Fibroblast of the conjunctiva (primary cell): ENCODE measurements at regions not wholly inside any gene's neighbourhood (a gene's known extent, or its start where the extent isn't known, plus 50 kb on each side); places are given as distances from the start of the nearest gene placed in this dataset.
A peak's percentile ranks its signal among the peaks of the same experiment; 100 is the strongest.

ENCODE experiments used
- DNase-seq: peaks from one replicate; pipeline ENCODE4 v3.0.0-alpha.2; 2010; ENCODE audit warnings: low read depth

DNA sequence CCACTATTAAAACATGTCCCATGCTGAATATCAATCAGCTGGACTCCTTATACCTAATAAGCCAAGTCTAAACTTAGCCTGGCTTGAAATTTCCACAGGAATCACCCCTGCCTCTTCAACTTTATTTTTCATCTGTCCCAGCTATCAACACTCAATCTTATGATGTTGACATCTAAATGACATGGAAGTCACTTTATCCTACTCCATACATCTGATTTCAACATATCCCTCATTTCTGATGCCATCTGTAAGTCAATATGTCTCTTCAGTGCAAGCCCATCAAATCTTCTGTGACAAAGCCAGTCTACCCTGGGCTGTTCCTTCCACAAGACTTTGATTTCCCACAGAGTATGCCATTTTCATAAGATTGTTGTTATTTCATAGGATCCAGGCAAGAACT is 143.6 kb upstream of the SEMA6D start:
- DNase-seq: no peak

DNA sequence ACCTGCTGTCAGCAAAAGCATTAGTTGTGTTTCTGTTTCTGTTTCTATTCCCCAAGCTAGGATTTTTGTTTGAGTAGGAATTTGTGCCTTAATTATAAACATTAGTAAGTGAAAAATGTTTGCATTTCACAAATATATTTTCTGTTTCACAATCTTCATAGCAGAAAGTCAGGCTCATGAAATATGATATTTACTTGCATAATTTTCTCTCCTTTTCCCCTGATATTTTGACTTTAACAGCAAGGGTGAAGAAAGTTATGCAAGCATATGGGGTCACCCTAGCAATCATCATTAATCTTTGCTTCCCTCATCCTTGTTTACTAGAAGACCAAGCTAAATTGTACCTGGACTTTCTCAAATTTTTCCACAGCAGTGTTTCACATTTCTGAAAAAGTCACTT is 140.3 kb upstream of the SEMA6D start:
- DNase-seq: no peak

- no peak for DNase-seq
Observed at GRCh38 chr15:47577461-47577860, 139.8 kb upstream of the SEMA6D start.

DNA sequence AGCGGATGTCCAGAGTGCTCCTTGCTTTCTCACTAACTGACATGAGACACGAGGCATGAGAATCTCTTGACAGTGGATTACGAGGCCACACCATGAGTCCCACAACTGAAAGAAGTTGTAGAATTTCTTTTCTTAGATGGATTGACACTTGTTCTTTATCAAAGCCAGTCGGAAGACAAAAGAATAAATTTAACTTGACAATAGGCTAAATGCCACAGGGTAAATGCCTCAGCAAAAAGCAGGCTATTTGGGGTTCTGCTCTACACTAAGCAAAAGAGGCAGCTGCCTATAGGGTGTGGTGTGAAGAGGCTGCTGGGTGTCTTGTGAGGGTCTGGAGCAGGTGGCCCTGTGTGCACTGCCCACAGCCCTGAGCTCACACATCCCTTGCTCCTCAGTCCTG is 135.1 kb upstream of the SEMA6D start:
- no peak for DNase-seq

DNA sequence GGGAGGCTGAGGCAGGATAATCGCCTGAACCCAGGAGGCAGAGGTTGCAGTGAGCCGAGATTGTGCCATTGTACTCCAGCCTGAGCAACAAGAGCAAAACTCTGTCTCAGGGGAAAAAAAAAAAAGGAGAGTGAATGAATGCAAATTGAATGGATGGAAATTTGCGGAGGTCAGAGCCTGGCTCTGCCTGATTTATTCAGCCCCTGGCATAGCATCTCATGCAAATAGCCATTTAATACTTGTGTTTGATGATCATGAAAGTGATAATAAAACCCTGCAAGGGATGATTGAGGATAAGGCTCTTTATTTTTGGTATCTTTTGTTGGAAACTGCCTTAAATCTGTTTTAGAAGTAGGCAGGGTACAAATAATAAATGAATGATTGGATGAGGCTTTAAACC is 133.0 kb upstream of the SEMA6D start:
- no peak for DNase-seq

- DNase-seq: peak; percentile 3
Observed at GRCh38 chr15:47586653-47587224, 130.6 kb upstream of the SEMA6D start.

DNA sequence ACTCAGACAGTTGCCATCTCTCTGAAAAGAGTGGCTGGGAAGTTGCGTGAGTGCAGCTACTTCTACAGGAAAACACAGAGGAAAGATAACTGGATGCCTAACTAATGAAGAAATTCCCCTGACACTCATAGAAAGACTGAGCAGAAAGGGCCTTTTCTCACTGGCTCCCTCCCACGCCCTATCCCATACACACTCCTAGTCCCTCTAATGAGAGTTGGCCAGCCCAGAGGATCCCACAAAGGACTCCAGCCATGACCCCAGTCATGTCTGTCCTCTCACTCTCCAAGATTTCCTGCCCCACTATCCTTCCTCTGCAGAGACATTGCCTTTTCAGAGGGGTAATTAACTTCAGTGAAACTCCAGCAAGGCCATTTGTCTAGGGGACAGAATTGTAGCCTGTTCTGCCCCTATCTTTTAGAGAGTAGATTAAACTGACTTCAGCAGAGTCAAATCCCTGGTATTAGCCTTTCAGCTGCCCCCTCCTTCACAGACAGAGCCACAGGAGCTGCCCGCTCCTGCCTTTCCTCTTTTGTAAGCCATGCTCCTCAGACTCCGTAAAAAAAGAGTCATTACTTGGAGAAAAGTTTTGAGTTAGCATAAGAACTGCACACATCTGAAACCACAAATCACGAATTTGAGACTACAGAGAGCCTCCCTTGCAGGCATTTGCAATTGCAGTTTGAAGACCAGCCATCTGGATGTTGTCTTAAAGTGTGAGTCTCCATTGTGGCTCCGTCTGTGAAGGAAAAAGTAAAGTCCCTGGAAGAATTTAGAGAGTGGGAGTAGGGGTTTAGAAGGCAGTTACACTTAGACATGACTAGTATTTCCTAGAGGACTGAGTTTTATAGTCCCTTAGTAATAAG is 129.1 kb upstream of the SEMA6D start:
- no peak for DNase-seq

DNA sequence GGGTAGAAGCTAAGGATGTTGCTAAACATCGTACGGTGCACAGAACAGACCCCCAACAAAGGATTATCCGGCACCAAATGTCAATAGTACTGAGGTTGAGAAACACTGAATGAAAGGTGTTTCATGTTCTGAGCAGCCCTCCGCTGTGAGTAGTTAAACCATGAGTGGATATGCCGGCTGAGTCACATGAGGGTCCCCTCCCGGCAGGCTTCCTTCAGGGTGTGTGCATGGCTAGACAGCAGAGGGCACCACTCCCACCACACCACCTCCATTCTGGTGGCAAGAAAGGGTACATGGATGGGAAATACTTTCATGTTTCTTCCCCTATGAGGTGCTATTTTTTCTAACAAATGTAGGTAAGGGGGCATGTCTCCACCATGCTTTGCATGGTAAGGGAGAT is 128.3 kb upstream of the SEMA6D start:
- DNase-seq: no peak

DNA sequence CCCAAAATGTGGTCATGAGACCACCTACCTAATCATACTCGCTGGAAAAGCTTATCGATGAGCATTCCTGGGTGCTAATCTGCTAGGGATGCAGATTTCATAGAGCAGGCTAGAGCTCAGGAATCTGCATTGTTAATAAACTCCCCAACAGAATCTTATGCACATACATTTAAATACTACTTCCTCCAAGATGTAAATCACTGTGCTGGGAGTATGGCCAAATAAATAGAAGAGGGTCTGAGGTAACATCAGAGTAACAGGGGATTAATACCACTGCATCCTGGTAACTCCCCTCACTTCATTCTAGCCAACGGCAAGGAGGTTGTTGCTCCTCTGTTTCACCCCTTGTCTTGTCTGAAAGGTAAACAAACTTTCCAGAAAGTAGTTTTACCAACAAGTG is 118.3 kb upstream of the SEMA6D start:
- no peak for DNase-seq

DNA sequence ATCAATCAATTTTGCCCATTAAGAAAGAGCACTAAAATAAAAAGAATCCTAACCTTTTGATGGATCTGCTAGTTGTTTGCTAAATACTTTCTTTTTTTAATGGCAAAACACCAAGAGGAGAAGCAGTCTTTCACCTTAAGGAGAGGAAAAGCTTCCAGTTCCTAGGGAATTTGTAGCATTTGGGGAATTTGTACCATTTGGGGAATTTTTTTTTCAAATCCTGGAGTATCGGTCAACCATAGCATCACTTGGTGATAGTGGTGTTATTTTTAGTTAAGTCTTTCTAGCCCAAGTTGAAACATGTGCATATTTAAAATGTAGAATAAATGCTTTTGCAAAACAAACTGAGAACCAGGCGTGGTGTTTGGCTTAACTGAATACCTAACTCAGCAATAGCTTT is 117.5 kb upstream of the SEMA6D start:
- DNase-seq: no peak

GRCh38 chr15:47602121-47602520 is 115.2 kb upstream of the SEMA6D start:
- DNase-seq: no peak

DNA sequence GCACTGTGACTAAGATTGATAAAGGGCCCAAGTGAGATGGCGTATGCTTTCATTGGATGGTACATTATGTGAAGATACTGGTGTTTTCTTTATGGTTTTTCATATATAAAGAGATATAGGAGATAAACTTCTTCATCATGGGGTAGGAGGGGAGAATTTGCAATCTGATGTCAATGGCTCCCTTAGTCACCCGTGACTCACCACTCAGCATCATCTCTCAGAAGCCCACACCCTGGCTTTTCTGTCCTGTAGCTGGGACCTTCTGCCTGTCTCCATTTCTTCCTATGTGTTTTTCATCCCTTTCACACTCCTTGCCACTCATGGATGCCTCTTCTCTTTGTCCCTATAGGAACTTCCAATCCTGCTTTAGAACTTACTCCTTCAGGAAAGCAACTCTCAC is 114.3 kb upstream of the SEMA6D start:
- DNase-seq: no peak

DNA sequence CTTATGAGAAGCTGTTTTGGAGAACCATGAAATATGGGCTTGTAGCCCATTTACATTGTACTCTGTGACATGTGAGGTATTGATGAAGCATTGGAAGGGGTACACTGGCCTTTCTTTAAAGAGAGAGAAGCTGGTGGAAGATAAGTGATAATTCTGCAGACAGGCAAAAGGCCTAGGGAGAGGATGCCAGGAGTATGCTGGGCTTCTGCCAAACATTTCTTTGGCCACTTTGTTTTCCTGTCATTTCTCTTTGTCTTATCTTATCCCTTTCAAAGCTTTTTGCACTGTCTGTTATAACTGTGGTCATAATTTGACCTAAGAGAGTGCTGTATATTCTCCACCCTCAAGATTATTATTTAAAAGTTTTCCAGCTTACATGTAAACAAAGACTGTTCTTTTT is 109.6 kb upstream of the SEMA6D start:
- DNase-seq: no peak

DNA sequence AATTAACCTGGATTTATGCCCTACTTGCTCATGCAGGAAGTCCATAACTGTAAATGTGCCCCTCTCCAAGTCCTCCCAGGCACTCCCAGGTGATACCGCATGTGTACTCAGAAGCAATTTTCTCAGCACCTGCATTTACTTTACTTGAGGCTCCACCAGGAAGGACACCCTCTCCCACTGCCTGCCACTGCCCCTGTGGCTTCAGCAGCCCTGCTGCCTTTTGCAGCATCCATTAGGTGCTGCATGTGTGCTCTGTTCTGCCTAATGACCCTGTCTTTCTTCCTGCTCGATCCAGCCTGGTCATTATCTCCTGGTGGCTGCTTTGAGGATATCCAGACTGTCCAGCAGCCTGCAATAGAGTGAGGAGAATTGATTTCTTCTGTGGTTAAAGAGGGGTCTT is 107.6 kb upstream of the SEMA6D start:
- no peak for DNase-seq

DNA sequence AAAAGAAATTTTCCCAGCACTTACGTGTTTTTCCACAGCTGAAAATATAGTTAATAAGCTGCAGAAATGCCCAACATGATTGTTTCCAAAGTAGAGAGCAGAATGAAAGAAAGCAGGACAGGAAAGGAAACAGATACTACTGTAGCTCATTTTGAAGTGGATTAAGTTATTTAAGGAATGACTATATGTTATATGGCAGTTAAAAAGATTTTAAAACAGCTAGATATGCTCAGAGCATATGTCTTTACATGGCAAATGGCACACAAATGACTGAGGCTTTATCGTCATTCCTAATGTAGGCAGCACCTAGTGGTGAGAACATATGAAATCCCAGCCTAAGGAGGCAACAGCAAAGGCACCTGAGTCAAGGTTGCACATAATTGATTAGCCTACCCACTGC is 106.6 kb upstream of the SEMA6D start:
- DNase-seq: no peak

DNA sequence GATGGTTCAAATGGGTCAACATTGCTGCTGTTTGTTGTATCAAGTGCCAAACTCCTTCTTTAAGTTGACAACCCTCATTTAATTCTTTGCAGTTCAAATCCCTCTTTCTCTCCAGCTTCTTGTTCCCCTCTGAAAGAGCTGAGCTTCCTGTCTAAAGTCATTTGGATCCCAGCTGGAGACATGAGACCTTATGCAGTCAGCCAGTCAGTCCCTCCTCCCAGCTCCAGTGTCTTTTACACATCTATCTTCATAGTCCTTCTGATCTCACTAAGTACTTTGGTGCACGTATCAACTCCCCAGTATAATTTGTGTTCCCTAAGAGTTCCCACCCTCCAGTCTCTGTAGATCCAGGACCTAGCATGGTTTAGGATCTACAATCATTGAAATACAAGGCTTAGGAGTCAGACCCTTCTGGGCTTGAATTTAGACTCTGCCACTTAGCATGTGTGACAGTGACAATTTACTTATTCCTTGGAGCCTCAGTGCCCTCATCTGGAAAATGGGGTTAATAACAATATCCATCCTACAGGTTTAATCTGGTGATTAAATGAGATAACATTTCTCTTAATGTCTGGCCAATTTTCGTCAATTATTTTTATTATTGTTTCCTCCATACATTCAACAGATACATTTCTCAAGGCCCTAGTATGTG is 102.8 kb upstream of the SEMA6D start:
- no peak for DNase-seq

- DNase-seq: no peak
Observed at GRCh38 chr15:47616876-47617275, 100.4 kb upstream of the SEMA6D start.

DNA sequence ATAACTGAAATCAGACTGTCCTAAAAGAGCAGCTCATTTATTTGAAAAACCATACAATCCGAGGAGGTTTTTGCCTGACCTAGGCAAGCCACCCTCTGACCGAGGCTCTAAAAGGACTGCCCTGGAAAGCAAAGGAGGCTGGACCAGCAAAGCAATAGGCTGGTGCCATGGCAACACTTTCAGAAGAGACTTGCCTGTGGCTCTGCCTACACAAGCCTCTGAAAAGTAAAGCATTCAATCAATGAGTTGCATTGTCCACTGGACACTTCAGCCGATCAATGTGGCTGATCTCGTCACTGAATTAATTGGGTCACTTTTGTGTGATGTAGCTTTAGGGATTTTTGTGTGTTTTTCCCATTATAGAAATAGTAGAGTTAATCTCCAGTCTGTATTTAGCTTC is 99.1 kb upstream of the SEMA6D start:
- no peak for DNase-seq

GRCh38 chr15:47620960-47621681 is 96.2 kb upstream of the SEMA6D start:
- DNase-seq: no peak

GRCh38 chr15:47622055-47622454 is 95.2 kb upstream of the SEMA6D start:
- no peak for DNase-seq

- no peak for DNase-seq
Observed at GRCh38 chr15:47624503-47624902, 92.8 kb upstream of the SEMA6D start.

DNA sequence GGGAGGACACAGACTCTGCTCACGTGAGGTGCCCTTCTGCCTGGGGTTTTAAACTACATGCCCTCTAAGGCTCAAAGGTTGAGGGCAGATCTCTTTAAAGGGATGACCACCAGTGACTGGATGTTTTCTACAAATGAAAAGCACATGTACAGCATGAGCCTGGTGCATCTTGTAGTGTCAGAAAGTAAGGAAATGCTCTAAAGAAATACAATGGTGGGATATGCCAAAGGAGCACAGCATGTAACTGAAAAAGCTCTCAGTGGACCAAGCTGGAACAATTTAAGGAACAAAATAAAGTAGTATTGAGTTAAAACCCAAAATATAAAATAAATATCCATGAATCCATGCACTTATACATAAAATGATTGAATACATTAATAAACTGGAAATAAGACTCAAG is 78.3 kb upstream of the SEMA6D start:
- no peak for DNase-seq

GRCh38 chr15:47640079-47640478 is 77.2 kb upstream of the SEMA6D start:
- no peak for DNase-seq
